ENCODE measurements at regions not wholly inside any gene's neighbourhood (a gene's known extent, or its start where the extent isn't known, plus 50 kb on each side); places are given as distances from the start of the nearest gene placed in this dataset.

- Histone ChIP-seq H4K20me1 (ENCODE audit: insufficient read depth) (no peaks in the 10 kb centered on the region), H3K27me3 (ENCODE audit: insufficient read depth, low read depth) (peaks cover 96% of the 10 kb centered on the region), H3K79me2 (ENCODE audit: low read depth) (no peaks in the 10 kb centered on the region), H3K4me2 (no peak overlapping the region), H3F3A (ENCODE audit: insufficient read depth, low read depth) (no peaks in the 10 kb centered on the region), H3K4me3 (no peak overlapping the region), H3K9me3 (ENCODE audit: insufficient read depth, low read depth) (no peaks in the 10 kb centered on the region), H2AFZ (no peak overlapping the region), H3K4me1 (replicated peaks; ENCODE audit: insufficient read depth) (no peaks in the 10 kb centered on the region), H3K27ac (no peak overlapping the region), H3K36me3 (ENCODE audit: low read depth) (no peaks in the 10 kb centered on the region), H3K9me2 (ENCODE audit: insufficient read depth) (no peaks in the 10 kb centered on the region)
- CTCF ChIA-PET = no interaction called here
- no TSS peak for BruUV-seq (replicated peaks)
- intact Hi-C loops (cut with micrococcal nuclease; ENCODE audit: unreplicated experiment) = no loop called here
- no peak for DNase-seq
- TF ChIP-seq EZH2 (IDR thresholded peaks at IDR 0.05; ENCODE audit: low read depth) (no peak), CTCF (conservative IDR thresholded peaks at IDR 0.05) (no peak)
- POLR2A ChIA-PET (ENCODE audit: unreplicated experiment) = no interaction called here
Observed at GRCh38 chr17:51387986-51388385, 127.6 kb downstream of the UTP18 start.

- H3K9me2 ChIP-seq (ENCODE audit: insufficient read depth) = no peaks in the 10 kb centered on the region
- no peak overlapping the region for H3K27ac ChIP-seq
- no peaks in the 10 kb centered on the region for H4K20me1 ChIP-seq (ENCODE audit: insufficient read depth)
- H2AFZ ChIP-seq = no peak overlapping the region
- H3K4me2 ChIP-seq = no peak overlapping the region
- H3K4me3 ChIP-seq = no peak overlapping the region
- no peaks in the 10 kb centered on the region for H3F3A ChIP-seq (ENCODE audit: insufficient read depth, low read depth)
- no peaks in the 10 kb centered on the region for H3K4me1 ChIP-seq (replicated peaks; ENCODE audit: insufficient read depth)
- H3K79me2 ChIP-seq (ENCODE audit: low read depth) = no peaks in the 10 kb centered on the region
- intact Hi-C loops (cut with micrococcal nuclease; ENCODE audit: unreplicated experiment) = no loop called here
- H3K9me3 ChIP-seq (ENCODE audit: insufficient read depth, low read depth) = no peaks in the 10 kb centered on the region
- ChIA-PET POLR2A (ENCODE audit: unreplicated experiment) (no interaction called here), CTCF (no interaction called here)
- no peak for DNase-seq
- BruUV-seq (replicated peaks) = no TSS peak
- peaks cover 96% of the 10 kb centered on the region for H3K27me3 ChIP-seq (ENCODE audit: insufficient read depth, low read depth)
- TF ChIP-seq CTCF (conservative IDR thresholded peaks at IDR 0.05) = no peak
- no peak for TF ChIP-seq EZH2 (IDR thresholded peaks at IDR 0.05; ENCODE audit: low read depth)
- H3K36me3 ChIP-seq (ENCODE audit: low read depth) = no peaks in the 10 kb centered on the region
Observed at GRCh38 chr17:51389875-51390274, 129.5 kb downstream of the UTP18 start.

- ChIA-PET POLR2A (ENCODE audit: unreplicated experiment) (no interaction called here), CTCF (no interaction called here)
- no peak for DNase-seq
- Histone ChIP-seq H3K4me1 (replicated peaks; ENCODE audit: insufficient read depth) (no peaks in the 10 kb centered on the region), H3K9me3 (ENCODE audit: insufficient read depth, low read depth) (no peaks in the 10 kb centered on the region), H4K20me1 (ENCODE audit: insufficient read depth) (no peaks in the 10 kb centered on the region), H3K4me2 (no peak overlapping the region), H3K79me2 (ENCODE audit: low read depth) (no peaks in the 10 kb centered on the region), H3K27ac (no peak overlapping the region), H3K9me2 (ENCODE audit: insufficient read depth) (no peaks in the 10 kb centered on the region), H3K36me3 (ENCODE audit: low read depth) (no peaks in the 10 kb centered on the region), H3F3A (ENCODE audit: insufficient read depth, low read depth) (no peaks in the 10 kb centered on the region), H3K27me3 (ENCODE audit: insufficient read depth, low read depth) (peaks cover 93% of the 10 kb centered on the region), H2AFZ (no peak overlapping the region), H3K4me3 (no peak overlapping the region)
- BruUV-seq (replicated peaks) = no TSS peak
- intact Hi-C loops (cut with micrococcal nuclease; ENCODE audit: unreplicated experiment) = no loop called here
- TF ChIP-seq CTCF (conservative IDR thresholded peaks at IDR 0.05) (no peak), EZH2 (IDR thresholded peaks at IDR 0.05; ENCODE audit: low read depth) (no peak)
Observed at GRCh38 chr17:51391982-51392654, 131.8 kb downstream of the UTP18 start.
